ENCODE measurements at regions not wholly inside any gene's neighbourhood (a gene's known extent, or its start where the extent isn't known, plus 50 kb on each side); places are given as distances from the start of the nearest gene placed in this dataset.

DNA sequence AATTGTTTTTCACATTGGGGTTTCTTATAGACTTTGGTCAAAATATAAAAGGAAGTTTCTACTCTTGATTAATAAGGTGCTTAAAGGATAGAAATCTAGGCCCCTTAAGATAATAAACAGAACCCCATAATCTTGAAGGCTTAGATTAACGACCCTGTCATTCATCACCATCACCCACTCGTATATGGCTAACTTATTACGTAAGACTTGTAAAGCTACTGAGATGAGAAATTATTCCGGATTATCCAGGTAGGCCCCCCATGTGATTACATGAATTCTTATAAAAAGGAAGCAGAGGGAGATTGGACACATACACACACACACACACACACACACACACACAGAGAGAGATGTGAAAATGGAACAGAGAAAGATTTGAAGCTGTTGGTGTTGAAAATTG is 1489.2 kb upstream of the TENM4 start:
- H4K20me1 ChIP-seq (ENCODE audit: control insufficient read depth, insufficient read depth) = no peaks in the 10 kb centered on the region
- ATAC-seq (no peak), DNase-seq (ENCODE audit: low read depth, low spot score) (no peak), FAIRE-seq (no peak)
- no peak overlapping the region for H3K27ac ChIP-seq (ENCODE audit: control insufficient read depth, insufficient read depth)
- in situ Hi-C loops (cut with MboI) = no loop called here
- no peaks in the 10 kb centered on the region for H3K9me3 ChIP-seq (replicated peaks; ENCODE audit: control insufficient read depth, insufficient read depth, low read length)
- TF ChIP-seq, protein P1, sequence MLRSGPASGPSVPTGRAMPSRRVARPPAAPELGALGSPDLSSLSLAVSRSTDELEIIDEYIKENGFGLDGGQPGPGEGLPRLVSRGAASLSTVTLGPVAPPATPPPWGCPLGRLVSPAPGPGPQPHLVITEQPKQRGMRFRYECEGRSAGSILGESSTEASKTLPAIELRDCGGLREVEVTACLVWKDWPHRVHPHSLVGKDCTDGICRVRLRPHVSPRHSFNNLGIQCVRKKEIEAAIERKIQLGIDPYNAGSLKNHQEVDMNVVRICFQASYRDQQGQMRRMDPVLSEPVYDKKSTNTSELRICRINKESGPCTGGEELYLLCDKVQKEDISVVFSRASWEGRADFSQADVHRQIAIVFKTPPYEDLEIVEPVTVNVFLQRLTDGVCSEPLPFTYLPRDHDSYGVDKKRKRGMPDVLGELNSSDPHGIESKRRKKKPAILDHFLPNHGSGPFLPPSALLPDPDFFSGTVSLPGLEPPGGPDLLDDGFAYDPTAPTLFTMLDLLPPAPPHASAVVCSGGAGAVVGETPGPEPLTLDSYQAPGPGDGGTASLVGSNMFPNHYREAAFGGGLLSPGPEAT (IDR thresholded peaks at IDR 0.05; ENCODE audit: low read depth) = no peak
- TF ChIP-seq, protein P2, sequence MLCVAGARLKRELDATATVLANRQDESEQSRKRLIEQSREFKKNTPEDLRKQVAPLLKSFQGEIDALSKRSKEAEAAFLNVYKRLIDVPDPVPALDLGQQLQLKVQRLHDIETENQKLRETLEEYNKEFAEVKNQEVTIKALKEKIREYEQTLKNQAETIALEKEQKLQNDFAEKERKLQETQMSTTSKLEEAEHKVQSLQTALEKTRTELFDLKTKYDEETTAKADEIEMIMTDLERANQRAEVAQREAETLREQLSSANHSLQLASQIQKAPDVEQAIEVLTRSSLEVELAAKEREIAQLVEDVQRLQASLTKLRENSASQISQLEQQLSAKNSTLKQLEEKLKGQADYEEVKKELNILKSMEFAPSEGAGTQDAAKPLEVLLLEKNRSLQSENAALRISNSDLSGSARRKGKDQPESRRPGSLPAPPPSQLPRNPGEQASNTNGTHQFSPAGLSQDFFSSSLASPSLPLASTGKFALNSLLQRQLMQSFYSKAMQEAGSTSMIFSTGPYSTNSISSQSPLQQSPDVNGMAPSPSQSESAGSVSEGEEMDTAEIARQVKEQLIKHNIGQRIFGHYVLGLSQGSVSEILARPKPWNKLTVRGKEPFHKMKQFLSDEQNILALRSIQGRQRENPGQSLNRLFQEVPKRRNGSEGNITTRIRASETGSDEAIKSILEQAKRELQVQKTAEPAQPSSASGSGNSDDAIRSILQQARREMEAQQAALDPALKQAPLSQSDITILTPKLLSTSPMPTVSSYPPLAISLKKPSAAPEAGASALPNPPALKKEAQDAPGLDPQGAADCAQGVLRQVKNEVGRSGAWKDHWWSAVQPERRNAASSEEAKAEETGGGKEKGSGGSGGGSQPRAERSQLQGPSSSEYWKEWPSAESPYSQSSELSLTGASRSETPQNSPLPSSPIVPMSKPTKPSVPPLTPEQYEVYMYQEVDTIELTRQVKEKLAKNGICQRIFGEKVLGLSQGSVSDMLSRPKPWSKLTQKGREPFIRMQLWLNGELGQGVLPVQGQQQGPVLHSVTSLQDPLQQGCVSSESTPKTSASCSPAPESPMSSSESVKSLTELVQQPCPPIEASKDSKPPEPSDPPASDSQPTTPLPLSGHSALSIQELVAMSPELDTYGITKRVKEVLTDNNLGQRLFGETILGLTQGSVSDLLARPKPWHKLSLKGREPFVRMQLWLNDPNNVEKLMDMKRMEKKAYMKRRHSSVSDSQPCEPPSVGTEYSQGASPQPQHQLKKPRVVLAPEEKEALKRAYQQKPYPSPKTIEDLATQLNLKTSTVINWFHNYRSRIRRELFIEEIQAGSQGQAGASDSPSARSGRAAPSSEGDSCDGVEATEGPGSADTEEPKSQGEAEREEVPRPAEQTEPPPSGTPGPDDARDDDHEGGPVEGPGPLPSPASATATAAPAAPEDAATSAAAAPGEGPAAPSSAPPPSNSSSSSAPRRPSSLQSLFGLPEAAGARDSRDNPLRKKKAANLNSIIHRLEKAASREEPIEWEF (IDR thresholded peaks at IDR 0.05; ENCODE audit: insufficient replicate concordance, low read depth, low read length) = no peak
- TF ChIP-seq CREM (IDR thresholded peaks at IDR 0.05; ENCODE audit: low read depth) = no peak
- no peak for TF ChIP-seq SMARCA5 (IDR thresholded peaks at IDR 0.05)
- TF ChIP-seq, protein P3, sequence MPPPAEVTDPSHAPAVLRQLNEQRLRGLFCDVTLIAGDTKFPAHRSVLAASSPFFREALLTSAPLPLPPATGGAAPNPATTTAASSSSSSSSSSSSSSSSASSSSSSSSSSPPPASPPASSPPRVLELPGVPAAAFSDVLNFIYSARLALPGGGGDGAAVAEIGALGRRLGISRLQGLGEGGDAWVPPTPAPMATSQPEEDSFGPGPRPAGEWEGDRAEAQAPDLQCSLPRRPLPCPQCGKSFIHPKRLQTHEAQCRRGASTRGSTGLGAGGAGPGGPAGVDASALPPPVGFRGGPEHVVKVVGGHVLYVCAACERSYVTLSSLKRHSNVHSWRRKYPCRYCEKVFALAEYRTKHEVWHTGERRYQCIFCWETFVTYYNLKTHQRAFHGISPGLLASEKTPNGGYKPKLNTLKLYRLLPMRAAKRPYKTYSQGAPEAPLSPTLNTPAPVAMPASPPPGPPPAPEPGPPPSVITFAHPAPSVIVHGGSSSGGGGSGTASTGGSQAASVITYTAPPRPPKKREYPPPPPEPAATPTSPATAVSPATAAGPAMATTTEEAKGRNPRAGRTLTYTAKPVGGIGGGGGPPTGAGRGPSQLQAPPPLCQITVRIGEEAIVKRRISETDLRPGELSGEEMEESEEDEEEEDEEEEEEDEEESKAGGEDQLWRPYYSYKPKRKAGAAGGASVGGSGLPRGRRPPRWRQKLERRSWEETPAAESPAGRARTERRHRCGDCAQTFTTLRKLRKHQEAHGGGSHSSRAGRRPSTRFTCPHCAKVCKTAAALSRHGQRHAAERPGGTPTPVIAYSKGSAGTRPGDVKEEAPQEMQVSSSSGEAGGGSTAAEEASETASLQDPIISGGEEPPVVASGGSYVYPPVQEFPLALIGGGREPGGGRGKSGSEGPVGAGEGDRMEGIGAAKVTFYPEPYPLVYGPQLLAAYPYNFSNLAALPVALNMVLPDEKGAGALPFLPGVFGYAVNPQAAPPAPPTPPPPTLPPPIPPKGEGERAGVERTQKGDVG (CRISPR knock-in tag; IDR thresholded peaks at IDR 0.05) = no peak
- TF ChIP-seq RFX5 (IDR thresholded peaks at IDR 0.05; ENCODE audit: low read depth, low read length) = no peak
- no peak for TF ChIP-seq MEF2A (IDR thresholded peaks at IDR 0.05; ENCODE audit: insufficient read depth, low read depth, low read length)
- TF ChIP-seq, protein P4, sequence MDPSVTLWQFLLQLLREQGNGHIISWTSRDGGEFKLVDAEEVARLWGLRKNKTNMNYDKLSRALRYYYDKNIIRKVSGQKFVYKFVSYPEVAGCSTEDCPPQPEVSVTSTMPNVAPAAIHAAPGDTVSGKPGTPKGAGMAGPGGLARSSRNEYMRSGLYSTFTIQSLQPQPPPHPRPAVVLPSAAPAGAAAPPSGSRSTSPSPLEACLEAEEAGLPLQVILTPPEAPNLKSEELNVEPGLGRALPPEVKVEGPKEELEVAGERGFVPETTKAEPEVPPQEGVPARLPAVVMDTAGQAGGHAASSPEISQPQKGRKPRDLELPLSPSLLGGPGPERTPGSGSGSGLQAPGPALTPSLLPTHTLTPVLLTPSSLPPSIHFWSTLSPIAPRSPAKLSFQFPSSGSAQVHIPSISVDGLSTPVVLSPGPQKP (IDR thresholded peaks at IDR 0.05; ENCODE audit: low read depth, low read length) = no peak
- no peak for TF ChIP-seq CHD4 (IDR thresholded peaks at IDR 0.05)
- TF ChIP-seq TCF7 (IDR thresholded peaks at IDR 0.05; ENCODE audit: borderline replicate concordance) = no peak
- 30% methylated on average over 4 of the region's 4 CpGs for WGBS (ENCODE audit: insufficient coverage, insufficient replicate concordance, low lambda C conversion rate, missing lambda C conversion rate)
- H3K4me1 ChIP-seq (ENCODE audit: control insufficient read depth, insufficient read depth, low read length) = no peaks in the 10 kb centered on the region
- no peak overlapping the region for H3K9ac ChIP-seq (ENCODE audit: control insufficient read depth, insufficient read depth, low read length)
- no TSS peak for BruUV-seq (replicated peaks)
- CTCF ChIA-PET = no interaction called here
- no peaks in the 10 kb centered on the region for H3K36me3 ChIP-seq (ENCODE audit: control insufficient read depth in 2 of 2, insufficient read depth in 2 of 2, low read length in 1 of 2)
- no peaks in the 10 kb centered on the region for H3K79me2 ChIP-seq (ENCODE audit: control insufficient read depth, insufficient read depth, low read length)
- SMC1A ChIA-PET (ENCODE audit: uncharacterized antibody, unreplicated experiment) = no interaction called here
- no peak overlapping the region for H3K4me3 ChIP-seq
- H3K27me3 ChIP-seq (replicated peaks in 1 of 2; ENCODE audit: control insufficient read depth in 2 of 2, insufficient read depth in 2 of 2, low read length in 1 of 2) = no peaks in the 10 kb centered on the region; a peak in 1 of 4 replicates
- no peak overlapping the region for H3K4me2 ChIP-seq (ENCODE audit: control insufficient read depth, insufficient read depth)
- H2AFZ ChIP-seq (ENCODE audit: control insufficient read depth, low read depth, low read length) = no peak overlapping the region
- POLR2A ChIA-PET = no interaction called here
- intact Hi-C loops (cut with micrococcal nuclease; ENCODE audit: unreplicated experiment) = no loop called here
- RAD21 ChIA-PET (ENCODE audit: unreplicated experiment) = no interaction called here
